ENCODE measurements at regions not wholly inside any gene's neighbourhood (a gene's known extent, or its start where the extent isn't known, plus 50 kb on each side); places are given as distances from the start of the nearest gene placed in this dataset.
"Not testable (repeated sequence)": the region's sequence is repeated elsewhere in the genome, so short reads cannot be mapped to it uniquely, and the experiment has no call there.

DNA sequence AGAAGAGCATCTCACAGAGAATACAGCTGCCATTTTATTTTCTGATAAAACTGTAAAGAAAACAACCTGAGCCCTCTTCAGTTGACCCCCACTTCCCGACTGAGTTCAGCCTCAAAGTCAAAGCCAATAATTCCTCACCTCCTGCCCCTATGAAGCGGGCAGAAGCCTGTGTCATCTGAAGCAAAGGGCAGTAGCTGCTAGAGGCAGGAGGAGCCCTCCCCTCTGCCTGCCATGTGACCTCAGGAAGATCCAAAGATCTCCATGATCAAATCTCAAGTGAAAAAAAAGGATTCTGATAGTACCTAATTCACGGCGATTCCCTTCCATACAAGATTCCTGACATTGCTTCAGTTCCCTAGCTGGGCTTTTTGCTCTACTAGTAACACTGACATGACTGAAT lies 223.1 kb upstream of the CAND1 start:
- DNase-seq: no peak

- no peak for DNase-seq
Measured at GRCh38 chr12:67047634-67048033, 221.5 kb upstream of the CAND1 start.

GRCh38 chr12:67048371-67048770 lies 220.8 kb upstream of the CAND1 start:
- no peak for DNase-seq

GRCh38 chr12:67049199-67049598 lies 220.0 kb upstream of the CAND1 start:
- DNase-seq: not testable (repeated sequence)

GRCh38 chr12:67052981-67053380 lies 216.2 kb upstream of the CAND1 start:
- DNase-seq: no peak

- no peak for DNase-seq
Measured at GRCh38 chr12:67056329-67056728, 212.8 kb upstream of the CAND1 start.

DNA sequence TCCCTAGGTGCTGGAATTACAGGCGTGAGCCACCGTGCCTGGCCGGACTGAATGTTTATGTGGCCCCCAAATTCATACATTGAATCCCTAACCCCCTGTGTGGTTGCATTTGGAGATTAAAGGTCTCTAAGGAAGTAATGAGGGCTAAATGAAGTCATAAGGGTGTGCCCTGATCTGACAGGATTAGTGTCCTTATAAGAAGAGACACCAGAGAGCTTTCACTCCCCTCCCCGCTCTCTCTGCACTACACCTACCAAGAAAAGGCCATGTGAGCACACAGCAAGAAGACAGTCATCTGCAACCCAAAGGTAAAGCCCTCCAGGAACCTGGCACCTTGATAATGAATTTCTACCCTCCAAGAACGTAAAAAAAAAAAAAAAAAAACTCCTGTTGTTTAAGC lies 212.1 kb upstream of the CAND1 start:
- DNase-seq: no peak

DNA sequence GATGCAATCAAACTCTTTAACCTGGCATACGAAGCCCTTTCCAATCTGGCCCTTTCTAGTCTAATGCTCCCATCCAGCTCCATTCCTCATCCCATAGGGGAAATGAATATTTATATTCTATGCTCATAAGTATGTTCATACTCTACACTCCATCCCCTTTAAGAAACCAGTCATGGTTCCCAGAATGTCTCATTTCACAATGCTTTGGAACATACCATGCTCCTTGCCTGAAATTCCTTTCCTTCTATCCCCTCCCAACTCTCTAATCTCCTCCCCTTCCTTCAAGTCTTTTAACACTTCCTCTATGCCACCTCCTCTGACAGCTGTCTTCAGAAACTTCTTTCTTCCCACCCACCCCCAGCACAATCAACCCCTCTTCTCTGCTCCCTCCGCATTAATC lies 207.0 kb upstream of the CAND1 start:
- DNase-seq: no peak

- no peak for DNase-seq
Measured at GRCh38 chr12:67067453-67068203, 201.5 kb upstream of the CAND1 start.

GRCh38 chr12:67068204-67068731 lies 200.9 kb upstream of the CAND1 start:
- peak; percentile 1 for DNase-seq

GRCh38 chr12:67068761-67069450 lies 200.3 kb upstream of the CAND1 start:
- peak; percentile 10 for DNase-seq

GRCh38 chr12:67069451-67070306 lies 199.5 kb upstream of the CAND1 start:
- peak; percentile 1 for DNase-seq

DNA sequence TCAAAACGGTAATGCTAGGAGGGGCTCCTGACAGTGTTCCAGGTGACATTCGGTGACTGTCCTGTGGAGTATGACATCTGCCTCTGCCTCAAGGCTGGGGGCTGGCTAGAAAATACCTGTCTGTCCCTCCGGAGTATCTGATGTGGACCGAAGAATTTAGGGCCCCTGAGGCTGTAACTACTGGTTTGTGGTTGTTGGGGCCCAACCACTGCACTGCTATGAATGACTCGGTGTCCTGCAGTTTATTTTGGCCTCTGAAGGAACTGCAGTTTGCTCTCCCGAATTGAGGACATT lies 198.9 kb upstream of the CAND1 start:
- no peak for DNase-seq

- DNase-seq: no peak
Measured at GRCh38 chr12:67070604-67071003, 198.6 kb upstream of the CAND1 start.

DNA sequence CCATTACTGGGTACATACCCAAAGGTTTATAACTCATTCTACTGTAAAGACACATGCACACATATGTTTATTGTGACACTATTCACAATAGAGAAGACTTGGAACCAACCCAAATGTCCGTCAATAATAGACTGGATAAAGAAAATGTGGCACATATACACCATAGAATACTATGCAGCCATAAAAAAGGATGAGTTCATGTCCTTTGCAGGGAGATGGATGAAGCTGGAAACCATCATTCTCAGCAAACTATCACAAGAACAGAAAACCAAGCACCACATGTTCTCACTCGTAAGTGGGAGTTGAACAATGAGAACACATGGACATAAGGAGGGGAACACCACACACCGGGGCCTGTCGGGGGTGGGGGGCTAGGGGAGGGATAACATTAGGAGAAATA lies 196.9 kb upstream of the CAND1 start:
- DNase-seq: not testable (repeated sequence)

DNA sequence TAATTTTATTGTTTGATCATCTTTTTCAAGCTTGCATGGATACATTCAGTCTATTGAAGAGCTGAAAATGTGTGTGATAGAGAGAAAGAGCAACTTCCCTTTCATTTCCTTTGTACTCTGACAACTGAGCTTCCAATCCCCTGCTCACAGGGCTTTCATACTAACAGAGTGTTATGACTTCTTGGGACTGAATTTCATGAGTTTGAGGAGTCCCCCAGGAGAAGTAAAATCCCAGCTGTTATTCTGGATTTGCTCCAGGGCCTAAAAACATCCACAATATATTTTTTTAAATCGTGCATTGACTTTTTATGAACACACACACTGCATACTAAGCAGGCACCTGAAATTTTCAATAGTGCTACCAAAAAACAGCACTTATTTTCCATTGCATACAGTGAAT lies 195.8 kb upstream of the CAND1 start:
- no peak for DNase-seq

DNA sequence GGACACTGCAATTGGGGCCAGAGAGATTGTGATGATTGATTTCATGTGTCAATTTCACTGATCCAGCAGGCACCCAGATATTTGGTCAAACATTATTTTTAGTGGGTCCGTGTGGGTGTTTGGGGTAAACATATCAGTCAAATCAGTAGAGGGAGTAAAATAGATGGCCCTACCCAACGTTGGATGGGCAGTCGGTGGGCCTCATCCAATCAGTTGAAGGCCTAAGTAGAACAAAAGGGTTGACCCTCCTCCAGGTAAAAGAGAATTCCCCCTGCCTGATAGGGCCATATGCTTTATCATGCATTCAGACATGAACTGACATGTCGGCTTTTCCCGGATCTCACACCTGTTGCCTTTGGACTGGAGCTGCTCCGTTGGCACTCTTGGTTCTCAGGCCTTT lies 195.1 kb upstream of the CAND1 start:
- no peak for DNase-seq

DNA sequence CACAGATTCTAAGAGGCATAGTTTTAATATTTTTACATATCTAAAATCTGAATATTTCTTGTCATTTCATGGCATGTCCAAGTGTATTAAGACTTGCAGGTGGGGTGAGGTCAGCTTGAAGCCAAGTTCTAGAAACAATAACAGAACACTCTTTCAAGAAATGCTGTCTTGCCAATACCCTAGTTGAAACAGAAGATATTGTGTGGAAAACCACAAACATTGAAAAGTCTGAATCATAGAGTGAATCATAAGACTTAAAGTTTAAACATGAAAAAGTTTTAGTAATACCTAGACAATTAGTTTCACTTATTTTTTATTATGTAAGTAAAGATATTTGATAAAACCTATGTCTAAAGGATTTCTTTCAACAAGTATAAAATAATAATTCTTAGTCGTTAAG lies 191.5 kb upstream of the CAND1 start:
- no peak for DNase-seq

DNA sequence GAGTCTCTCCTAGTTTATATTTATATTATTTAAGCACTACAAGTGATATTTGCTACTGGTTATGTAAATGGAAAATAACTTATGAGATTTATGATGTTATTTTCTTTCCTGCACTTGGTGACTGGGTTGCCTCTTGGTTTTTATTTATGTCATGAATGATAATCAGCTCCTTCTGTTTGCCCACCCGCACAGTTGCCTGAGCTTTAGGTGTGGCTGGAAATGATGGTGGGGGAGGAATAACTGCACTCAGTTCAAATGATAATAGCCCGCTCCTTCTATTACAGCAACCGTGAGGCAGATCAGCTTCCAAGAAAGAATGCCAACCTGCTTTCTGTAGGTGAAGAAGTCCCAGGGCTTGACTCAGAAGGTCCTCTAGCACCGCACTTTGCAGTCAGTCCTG lies 190.2 kb upstream of the CAND1 start:
- DNase-seq: no peak

DNA sequence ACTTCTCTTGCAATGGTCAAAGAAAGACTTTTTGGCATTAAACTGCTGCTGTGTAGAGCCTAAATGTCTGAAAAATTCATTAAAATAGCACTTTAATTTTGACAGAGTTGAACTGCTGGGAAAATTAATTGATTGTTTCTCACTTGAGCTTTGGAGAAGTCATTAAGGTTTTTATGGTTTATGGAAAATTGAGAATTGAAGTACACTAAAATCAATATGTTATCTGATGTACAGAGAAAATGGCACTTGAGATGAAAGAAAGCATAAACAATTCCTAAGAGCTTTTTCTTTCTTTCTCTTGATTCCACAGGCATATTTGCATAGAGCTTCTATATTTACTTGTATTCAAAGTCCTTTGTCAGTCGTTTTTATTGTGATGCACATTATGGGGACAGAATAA lies 188.5 kb upstream of the CAND1 start:
- DNase-seq: no peak

DNA sequence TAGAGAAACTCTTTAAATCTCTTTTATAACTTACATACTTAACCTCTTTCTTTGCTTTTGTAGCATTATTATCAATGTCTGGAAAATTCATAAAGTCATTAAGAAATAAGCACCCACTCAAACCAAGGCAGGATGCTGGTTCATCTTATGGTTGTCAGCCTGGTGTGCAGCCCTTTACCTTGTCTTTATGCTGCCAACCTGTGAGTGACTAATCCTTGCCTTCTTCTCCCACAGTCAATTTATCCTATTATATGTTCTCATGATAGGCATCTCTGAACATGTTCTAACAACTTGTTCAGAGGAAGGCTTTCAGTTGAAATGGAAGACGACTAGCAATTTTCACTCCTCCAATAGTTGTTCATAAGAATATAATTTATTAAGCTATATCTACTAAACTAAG lies 186.9 kb upstream of the CAND1 start:
- no peak for DNase-seq

DNA sequence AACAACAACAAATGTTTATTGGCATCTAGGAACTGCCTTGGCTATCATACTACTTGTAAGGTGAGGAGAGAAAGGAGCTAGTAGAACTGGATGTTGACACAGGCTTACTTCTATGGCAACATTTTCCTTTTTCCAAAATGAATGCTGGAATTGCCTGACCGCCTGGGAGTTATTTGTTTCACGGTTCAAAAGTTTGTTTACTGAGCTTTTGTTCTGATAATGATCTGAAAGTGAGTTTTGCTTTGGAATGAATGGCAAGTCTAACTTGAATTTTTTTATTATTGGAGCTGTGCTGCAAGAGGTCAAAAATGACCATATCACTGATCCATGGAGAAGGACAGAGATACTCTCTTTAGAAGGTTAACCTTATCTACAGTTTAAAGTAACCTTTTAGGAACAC lies 183.5 kb upstream of the CAND1 start:
- DNase-seq: no peak

DNA sequence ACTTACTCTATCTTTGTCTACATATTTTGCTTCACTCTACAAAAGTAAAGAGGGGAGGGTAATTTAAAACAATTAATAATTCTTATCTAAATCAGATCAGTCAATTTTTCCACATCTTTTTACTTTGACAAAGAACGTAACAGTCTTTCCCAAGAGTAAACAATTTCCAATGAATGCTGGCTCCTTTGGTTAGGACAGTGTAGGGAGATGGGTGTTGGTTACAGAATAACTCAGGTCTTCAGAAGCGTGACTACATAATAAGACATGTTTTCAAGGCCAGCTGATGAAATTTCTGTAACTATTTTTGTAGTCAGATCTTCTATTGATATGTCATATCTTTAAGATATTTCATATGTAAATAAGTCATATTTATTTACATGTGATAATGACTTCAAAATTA lies 183.0 kb upstream of the CAND1 start:
- DNase-seq: no peak

Data from inflammatory macrophage treated with lipopolysaccharide for 4 hours (primary cell).